Adrenal gland (tissue), 5 donors: ENCODE measurements at regions not wholly inside any gene's neighbourhood (a gene's known extent, or its start where the extent isn't known, plus 50 kb on each side); places are given as distances from the start of the nearest gene placed in this dataset.

ENCODE experiments used
- POLR2A ChIP-seq, 2 donors: fragments of 450-650 bp; IDR thresholded peaks; one replicate each; pipeline ENCODE4 v1.6.1; 2017; ENCODE audit warnings: antibody characterized with exemption in 2 of 2, mild to moderate bottlenecking in 2 of 2, moderate library complexity in 1 of 2
- TF ChIP-seq, protein P1 (sequence below), 6 experiments: fragments of 450-650 bp in 4 of 6; fragments of 200-600 bp in 2 of 6; sonication (generic) in 1 of 6; IDR thresholded peaks; 1 replicate in 5 of 6; 2 replicates in 1 of 6; pipeline versions ENCODE4 v1.5.1 to v1.8.0; 2016 to 2021; ENCODE audit warnings: antibody characterized with exemption in 6 of 6, mild to moderate bottlenecking in 2 of 6, moderate library complexity in 1 of 6
- donor health status: DM: no; HTN: no; CAD: no.

DNA sequence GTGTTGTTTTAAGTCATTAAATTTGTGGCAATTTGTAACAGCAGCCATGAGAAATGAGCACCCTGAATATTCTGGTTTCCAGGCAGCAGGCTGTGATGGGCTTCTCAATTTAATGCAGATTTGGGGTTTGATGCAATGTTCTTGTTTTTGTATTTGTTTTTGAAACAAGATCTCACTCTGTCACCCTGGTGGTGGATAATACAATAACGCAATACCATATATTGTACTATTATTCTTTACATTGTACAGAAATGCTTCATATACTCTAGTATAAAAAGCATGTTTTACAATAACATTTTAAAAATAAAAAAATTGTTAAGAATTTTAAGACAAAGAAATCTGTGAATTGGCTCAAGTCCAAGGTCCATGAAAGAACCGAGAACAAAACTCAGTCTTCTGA lies 129.1 kb downstream of the USP46 start:
- TF ChIP-seq, protein P1, sequence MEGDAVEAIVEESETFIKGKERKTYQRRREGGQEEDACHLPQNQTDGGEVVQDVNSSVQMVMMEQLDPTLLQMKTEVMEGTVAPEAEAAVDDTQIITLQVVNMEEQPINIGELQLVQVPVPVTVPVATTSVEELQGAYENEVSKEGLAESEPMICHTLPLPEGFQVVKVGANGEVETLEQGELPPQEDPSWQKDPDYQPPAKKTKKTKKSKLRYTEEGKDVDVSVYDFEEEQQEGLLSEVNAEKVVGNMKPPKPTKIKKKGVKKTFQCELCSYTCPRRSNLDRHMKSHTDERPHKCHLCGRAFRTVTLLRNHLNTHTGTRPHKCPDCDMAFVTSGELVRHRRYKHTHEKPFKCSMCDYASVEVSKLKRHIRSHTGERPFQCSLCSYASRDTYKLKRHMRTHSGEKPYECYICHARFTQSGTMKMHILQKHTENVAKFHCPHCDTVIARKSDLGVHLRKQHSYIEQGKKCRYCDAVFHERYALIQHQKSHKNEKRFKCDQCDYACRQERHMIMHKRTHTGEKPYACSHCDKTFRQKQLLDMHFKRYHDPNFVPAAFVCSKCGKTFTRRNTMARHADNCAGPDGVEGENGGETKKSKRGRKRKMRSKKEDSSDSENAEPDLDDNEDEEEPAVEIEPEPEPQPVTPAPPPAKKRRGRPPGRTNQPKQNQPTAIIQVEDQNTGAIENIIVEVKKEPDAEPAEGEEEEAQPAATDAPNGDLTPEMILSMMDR (IDR thresholded peaks at IDR 0.05): no peak
- no peak for TF ChIP-seq POLR2A (IDR thresholded peaks at IDR 0.05)
